Activated CD8-positive, alpha-beta memory T cell treated with anti-CD3 and anti-CD28 coated beads, Interleukin-2, amount 10 ng/mL, durations not matched to agents 7 days and 5 days (primary cell): ENCODE measurements at regions not wholly inside any gene's neighbourhood (a gene's known extent, or its start where the extent isn't known, plus 50 kb on each side); places are given as distances from the start of the nearest gene placed in this dataset.

Source experiments
- ATAC-seq: fragments of 150-1000 bp; cut with Tn5 transposase; one replicate; pipeline ENCODE4 v1.10.0; 2021; ENCODE audit warnings: moderate library complexity
- CTCF ChIA-PET: fragments of 350-600 bp; sonication (Branson Sonifier 250); formaldehyde crosslinking; loops from one replicate; lab custom pipeline; 2021; ENCODE audit warnings: antibody characterized with exemption; lab: Charles Lee
- DNase-seq: peaks from one replicate; pipeline ENCODE4 v3.0.0-alpha.2; 2020
- H3K27ac Mint-ChIP-seq: one replicate; pipeline ENCODE4 v1.8.0; 2021; ENCODE audit warnings: mild to moderate bottlenecking, mixed read lengths
- H3K27me3 Mint-ChIP-seq: one replicate; pipeline ENCODE4 v1.8.0; 2021; ENCODE audit warnings: mixed read lengths
- H3K36me3 Mint-ChIP-seq: one replicate; pipeline ENCODE4 v1.8.0; 2021; ENCODE audit warnings: mild to moderate bottlenecking, mixed read lengths
- H3K4me1 Mint-ChIP-seq: one replicate; pipeline ENCODE4 v1.8.0; 2021; ENCODE audit warnings: mixed read lengths
- H3K4me3 Mint-ChIP-seq: one replicate; pipeline ENCODE4 v1.8.0; 2021; ENCODE audit warnings: mild to moderate bottlenecking, moderate library complexity, mixed read lengths
- H3K9me3 Mint-ChIP-seq: one replicate; pipeline ENCODE4 v1.8.0; 2022; ENCODE audit warnings: low read depth, mixed read lengths

DNA sequence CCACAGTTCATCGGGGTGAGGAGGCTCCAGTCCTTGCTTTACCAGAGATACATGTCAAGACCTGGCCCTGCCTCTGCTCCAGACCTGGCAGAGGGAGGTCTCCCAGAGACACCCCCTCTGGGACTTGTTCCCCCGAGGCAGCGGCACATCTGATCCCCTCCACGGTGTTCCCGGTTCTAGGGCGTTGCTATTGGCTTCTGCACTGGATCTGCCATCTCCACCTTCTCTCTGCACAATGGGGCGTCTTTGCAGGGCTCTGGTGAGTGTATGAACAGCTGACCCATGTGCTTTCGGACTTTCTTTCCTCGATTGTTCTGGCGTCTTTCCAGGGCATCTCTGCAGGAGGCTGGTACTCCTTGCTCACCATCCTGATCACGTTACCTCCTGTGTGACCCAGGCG lies 930.4 kb downstream of the TBC1D22A start:
- no peaks in the 10 kb centered on the region for H3K9me3 Mint-ChIP-seq
- ATAC-seq (no peak), DNase-seq (no peak)
- no peak overlapping the region for H3K27ac Mint-ChIP-seq
- no peaks in the 10 kb centered on the region for H3K4me1 Mint-ChIP-seq
- no peaks in the 10 kb centered on the region for H3K36me3 Mint-ChIP-seq
- H3K27me3 Mint-ChIP-seq, result no peaks in the 10 kb centered on the region
- H3K4me3 Mint-ChIP-seq, result no peak overlapping the region
- CTCF ChIA-PET, result no interaction called here

GRCh38 chr22:47691152-47691895 lies 928.9 kb downstream of the TBC1D22A start:
- DNase-seq (no peak), ATAC-seq (no peak)
- Mint-ChIP-seq H3K9me3 (no peaks in the 10 kb centered on the region), H3K27ac (no peak overlapping the region), H3K27me3 (no peaks in the 10 kb centered on the region), H3K36me3 (no peaks in the 10 kb centered on the region), H3K4me3 (no peak overlapping the region), H3K4me1 (no peaks in the 10 kb centered on the region)
- CTCF ChIA-PET, result no interaction called here

DNA sequence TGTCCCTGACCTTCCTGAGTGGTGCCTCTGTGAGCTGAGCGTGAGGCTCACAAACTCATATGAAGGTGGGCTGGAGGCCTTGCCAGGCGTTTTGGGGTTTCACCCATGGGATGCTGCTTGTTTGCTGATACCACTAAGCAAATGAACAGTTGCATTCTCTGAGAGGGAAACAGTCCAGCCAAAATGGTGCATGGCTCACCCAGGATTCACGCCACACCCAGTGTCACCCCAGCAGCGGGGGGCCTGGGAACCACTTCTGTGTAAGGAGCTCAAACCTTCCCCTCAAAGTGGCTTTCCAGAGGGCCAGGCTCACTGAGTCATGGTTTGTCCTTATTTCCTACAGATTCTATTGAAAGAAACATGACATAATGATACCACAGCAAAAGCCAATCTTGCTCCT lies 928.1 kb downstream of the TBC1D22A start:
- Mint-ChIP-seq H3K36me3 (no peaks in the 10 kb centered on the region), H3K27me3 (no peaks in the 10 kb centered on the region), H3K27ac (no peak overlapping the region), H3K4me3 (no peak overlapping the region), H3K9me3 (no peaks in the 10 kb centered on the region), H3K4me1 (no peaks in the 10 kb centered on the region)
- ATAC-seq (no peak), DNase-seq (no peak)
- CTCF ChIA-PET, result no interaction called here

- Mint-ChIP-seq H3K4me3 (no peak overlapping the region), H3K36me3 (no peaks in the 10 kb centered on the region), H3K9me3 (no peaks in the 10 kb centered on the region), H3K27ac (no peak overlapping the region), H3K27me3 (no peaks in the 10 kb centered on the region), H3K4me1 (no peaks in the 10 kb centered on the region)
- ATAC-seq (no peak), DNase-seq (no peak)
- CTCF ChIA-PET, result no interaction called here
These were observed 927.7 kb downstream of the TBC1D22A start for GRCh38 chr22:47690166-47690565.

- H3K27me3 Mint-ChIP-seq, result no peaks in the 10 kb centered on the region
- no peaks in the 10 kb centered on the region for H3K4me1 Mint-ChIP-seq
- DNase-seq (no peak), ATAC-seq (no peak)
- H3K27ac Mint-ChIP-seq, result no peak overlapping the region
- CTCF ChIA-PET, result no interaction called here
- H3K36me3 Mint-ChIP-seq, result no peaks in the 10 kb centered on the region
- peaks cover 7% of the 10 kb centered on the region for H3K9me3 Mint-ChIP-seq
- no peak overlapping the region for H3K4me3 Mint-ChIP-seq
These were observed 925.3 kb downstream of the TBC1D22A start for GRCh38 chr22:47687776-47688175.

DNA sequence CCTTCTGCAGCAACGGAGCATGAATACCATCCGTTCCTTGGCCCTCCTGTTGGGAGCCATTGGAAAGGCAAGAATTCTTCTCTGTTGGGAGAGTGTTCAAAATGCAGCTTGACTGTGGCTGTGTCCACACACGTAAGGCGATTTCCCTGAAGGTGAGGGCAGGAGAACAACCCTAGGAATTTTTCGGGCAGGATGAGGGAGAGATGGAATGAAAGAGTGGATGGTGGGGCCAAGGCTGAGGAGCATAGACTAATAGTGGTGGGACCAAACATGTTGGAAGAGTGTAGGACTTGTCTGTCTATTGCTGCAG lies 924.9 kb downstream of the TBC1D22A start:
- DNase-seq (no peak), ATAC-seq (no peak)
- H3K9me3 Mint-ChIP-seq, result peaks cover 7% of the 10 kb centered on the region
- CTCF ChIA-PET, result no interaction called here
- no peaks in the 10 kb centered on the region for H3K4me1 Mint-ChIP-seq
- H3K27me3 Mint-ChIP-seq, result no peaks in the 10 kb centered on the region
- no peaks in the 10 kb centered on the region for H3K36me3 Mint-ChIP-seq
- H3K4me3 Mint-ChIP-seq, result no peak overlapping the region
- H3K27ac Mint-ChIP-seq, result no peak overlapping the region

DNA sequence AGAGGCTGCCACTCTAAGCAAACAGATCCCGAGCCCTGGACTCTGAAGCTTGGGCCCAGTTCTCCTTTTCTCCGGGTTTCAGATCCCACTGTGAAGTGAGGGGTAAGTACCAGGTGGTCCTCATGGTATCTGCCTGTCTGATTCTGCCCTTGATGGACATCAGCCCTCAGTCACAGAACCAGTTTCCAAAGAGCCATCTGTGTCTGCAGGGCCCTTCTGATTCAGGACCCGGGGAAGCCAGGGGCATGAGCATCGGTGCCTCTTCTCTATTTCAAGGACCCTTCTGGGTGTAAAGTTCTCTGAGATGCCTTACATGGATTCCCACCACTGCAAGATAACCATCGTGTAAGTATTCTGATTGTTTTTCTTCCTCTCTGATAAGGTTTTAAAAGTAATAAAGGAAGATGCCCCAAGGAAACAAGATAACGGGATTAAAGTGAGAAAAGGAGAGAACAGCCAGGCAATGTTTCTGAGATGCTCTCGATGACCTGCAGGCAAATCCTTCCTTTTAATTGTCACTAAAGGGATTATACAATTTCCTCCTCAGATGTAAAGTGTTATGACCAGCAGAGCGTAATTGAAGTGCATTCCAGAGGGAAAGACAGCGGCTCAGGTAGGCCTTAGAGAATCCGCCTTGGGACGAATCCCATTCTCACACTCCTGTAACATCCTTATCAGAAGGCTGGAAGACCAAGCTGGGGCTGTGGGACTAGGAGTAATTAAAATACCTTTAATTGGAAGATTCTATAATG lies 924.3 kb downstream of the TBC1D22A start:
- no peak overlapping the region for H3K4me3 Mint-ChIP-seq
- peaks cover 7% of the 10 kb centered on the region for H3K9me3 Mint-ChIP-seq
- no peak overlapping the region for H3K27ac Mint-ChIP-seq
- ATAC-seq (no peak), DNase-seq (no peak)
- no peaks in the 10 kb centered on the region for H3K4me1 Mint-ChIP-seq
- H3K36me3 Mint-ChIP-seq, result no peaks in the 10 kb centered on the region
- no peaks in the 10 kb centered on the region for H3K27me3 Mint-ChIP-seq
- CTCF ChIA-PET, result no interaction called here

DNA sequence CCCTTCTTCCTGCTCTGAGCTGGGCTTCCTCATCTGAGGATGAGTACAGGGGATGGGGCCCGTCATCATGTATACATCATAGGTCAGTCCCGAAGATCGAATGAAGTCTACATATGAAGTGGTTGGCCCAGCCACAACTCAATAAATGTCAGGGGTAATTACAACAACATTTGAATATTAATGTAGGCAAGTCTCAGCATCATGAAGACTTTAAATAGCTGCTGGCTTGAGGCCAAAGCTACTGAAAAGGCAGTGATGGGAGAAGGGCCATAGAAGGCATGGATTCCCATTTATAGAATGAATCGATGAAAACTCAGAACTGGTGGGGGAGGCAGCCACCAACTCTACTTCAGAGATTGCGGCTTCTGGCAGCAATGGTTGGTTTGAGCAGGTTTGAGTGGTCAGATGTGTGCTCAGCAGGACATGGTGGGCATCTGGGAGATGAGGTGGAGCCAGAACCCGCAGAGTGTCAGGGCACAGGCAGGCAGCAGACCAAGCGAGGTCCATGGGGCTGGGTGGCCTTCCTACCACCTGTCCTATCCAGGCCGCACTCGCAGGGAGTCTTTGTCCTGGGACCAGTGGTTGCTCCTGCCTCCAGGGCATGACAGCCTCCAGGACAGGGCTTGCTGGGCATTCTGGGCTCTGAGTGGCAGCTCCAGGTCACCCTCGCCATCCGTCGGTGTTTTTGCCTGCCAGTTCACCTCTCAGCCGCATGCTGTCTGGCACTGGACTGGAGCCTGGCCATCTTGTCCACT lies 919.1 kb downstream of the TBC1D22A start:
- Mint-ChIP-seq H3K36me3 (peaks cover 1% of the 10 kb centered on the region), H3K9me3 (peaks cover 9% of the 10 kb centered on the region), H3K4me3 (no peak overlapping the region), H3K4me1 (no peaks in the 10 kb centered on the region), H3K27ac (no peak overlapping the region), H3K27me3 (no peaks in the 10 kb centered on the region)
- ATAC-seq (no peak), DNase-seq (no peak)
- CTCF ChIA-PET, result no interaction called here

- peaks cover 5% of the 10 kb centered on the region for H3K9me3 Mint-ChIP-seq
- CTCF ChIA-PET, result no interaction called here
- no peak overlapping the region for H3K27ac Mint-ChIP-seq
- no peak overlapping the region for H3K4me3 Mint-ChIP-seq
- no peak for ATAC-seq
- H3K36me3 Mint-ChIP-seq, result peaks cover 1% of the 10 kb centered on the region
- DNase-seq, result no peak
- no peaks in the 10 kb centered on the region for H3K27me3 Mint-ChIP-seq
- peaks cover 3% of the 10 kb centered on the region for H3K4me1 Mint-ChIP-seq
These were observed 916.3 kb downstream of the TBC1D22A start for GRCh38 chr22:47678636-47679287.

DNA sequence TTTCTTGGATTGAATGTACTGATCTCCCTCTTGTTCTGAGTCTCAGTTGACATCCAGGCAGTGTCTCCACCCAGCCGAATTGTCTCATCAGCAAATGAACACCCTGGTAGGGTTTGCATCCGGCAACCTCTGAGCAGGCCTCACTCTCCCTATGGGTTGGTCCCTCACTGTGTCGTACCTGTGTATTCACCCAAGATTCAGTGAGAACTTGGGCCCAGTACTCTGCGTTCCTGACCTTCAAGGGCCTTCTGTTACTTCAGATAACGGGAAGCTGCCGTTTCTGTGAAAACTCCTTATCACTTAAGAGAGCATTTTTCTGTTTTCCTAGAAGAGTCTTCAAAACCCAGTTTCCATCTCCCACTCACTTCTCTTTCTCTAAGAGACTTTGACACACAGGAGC lies 915.6 kb downstream of the TBC1D22A start:
- CTCF ChIA-PET, result no interaction called here
- Mint-ChIP-seq H3K36me3 (peaks cover 1% of the 10 kb centered on the region), H3K4me1 (peaks cover 3% of the 10 kb centered on the region), H3K27me3 (no peaks in the 10 kb centered on the region), H3K27ac (no peak overlapping the region), H3K4me3 (no peak overlapping the region), H3K9me3 (peaks cover 3% of the 10 kb centered on the region)
- DNase-seq (no peak), ATAC-seq (no peak)

DNA sequence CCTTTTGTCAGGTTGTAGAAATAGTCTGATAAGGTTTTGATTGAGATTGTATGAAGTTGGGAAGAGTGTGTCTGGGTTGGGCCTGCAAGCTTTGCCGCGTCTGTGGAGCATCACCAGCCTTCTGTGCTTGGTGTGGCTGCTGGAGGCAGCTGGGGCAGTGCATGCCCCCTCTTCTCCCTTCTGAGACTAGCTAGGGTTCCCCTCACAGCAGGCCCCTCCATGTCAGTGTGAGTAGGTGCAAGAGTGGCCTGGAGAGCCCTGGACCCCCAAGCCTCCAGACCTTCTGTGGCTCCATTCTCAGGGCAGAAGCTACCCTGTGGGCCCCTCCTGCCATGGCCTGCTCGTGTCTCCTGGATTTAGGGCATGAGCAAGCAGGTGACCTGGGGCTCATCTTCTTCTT lies 914.2 kb downstream of the TBC1D22A start:
- Mint-ChIP-seq H3K36me3 (peaks cover 1% of the 10 kb centered on the region), H3K4me3 (no peak overlapping the region), H3K4me1 (peaks cover 3% of the 10 kb centered on the region), H3K27me3 (no peaks in the 10 kb centered on the region), H3K9me3 (peaks cover 3% of the 10 kb centered on the region), H3K27ac (no peak overlapping the region)
- ATAC-seq (no peak), DNase-seq (no peak)
- CTCF ChIA-PET, result no interaction called here

DNA sequence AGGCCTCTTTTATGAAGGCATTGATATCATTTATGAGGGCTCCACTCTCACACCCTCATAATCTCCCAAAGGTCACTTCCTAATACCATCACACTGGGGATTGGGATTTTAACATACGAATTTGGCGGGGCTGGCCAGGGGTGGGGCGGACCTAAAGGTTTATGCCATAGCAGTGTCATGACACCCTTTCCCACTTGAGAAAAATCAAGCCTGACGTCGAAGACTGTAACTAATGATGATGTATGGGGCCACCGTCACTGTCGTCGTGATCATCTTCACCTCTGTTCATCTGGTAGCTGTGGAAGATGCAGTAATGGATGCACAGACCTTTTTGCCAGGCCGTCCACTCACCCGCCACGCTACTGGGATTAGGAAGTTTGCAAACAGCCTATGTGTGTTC lies 912.1 kb downstream of the TBC1D22A start:
- H3K36me3 Mint-ChIP-seq, result no peaks in the 10 kb centered on the region
- no peak overlapping the region for H3K27ac Mint-ChIP-seq
- ATAC-seq, result no peak
- peaks cover under 1% of the 10 kb centered on the region for H3K9me3 Mint-ChIP-seq
- H3K27me3 Mint-ChIP-seq, result no peaks in the 10 kb centered on the region
- CTCF ChIA-PET, result no interaction called here
- DNase-seq, result no peak
- peaks cover 3% of the 10 kb centered on the region for H3K4me1 Mint-ChIP-seq
- no peak overlapping the region for H3K4me3 Mint-ChIP-seq

GRCh38 chr22:47673557-47673956 lies 911.1 kb downstream of the TBC1D22A start:
- no peaks in the 10 kb centered on the region for H3K36me3 Mint-ChIP-seq
- peaks cover 3% of the 10 kb centered on the region for H3K4me1 Mint-ChIP-seq
- H3K27me3 Mint-ChIP-seq, result no peaks in the 10 kb centered on the region
- no peaks in the 10 kb centered on the region for H3K9me3 Mint-ChIP-seq
- no peak for ATAC-seq
- CTCF ChIA-PET, result no interaction called here
- no peak overlapping the region for H3K4me3 Mint-ChIP-seq
- H3K27ac Mint-ChIP-seq, result no peak overlapping the region
- no peak for DNase-seq
